ENCODE measurements at regions not wholly inside any gene's neighbourhood (a gene's known extent, or its start where the extent isn't known, plus 50 kb on each side); places are given as distances from the start of the nearest gene placed in this dataset.

DNA sequence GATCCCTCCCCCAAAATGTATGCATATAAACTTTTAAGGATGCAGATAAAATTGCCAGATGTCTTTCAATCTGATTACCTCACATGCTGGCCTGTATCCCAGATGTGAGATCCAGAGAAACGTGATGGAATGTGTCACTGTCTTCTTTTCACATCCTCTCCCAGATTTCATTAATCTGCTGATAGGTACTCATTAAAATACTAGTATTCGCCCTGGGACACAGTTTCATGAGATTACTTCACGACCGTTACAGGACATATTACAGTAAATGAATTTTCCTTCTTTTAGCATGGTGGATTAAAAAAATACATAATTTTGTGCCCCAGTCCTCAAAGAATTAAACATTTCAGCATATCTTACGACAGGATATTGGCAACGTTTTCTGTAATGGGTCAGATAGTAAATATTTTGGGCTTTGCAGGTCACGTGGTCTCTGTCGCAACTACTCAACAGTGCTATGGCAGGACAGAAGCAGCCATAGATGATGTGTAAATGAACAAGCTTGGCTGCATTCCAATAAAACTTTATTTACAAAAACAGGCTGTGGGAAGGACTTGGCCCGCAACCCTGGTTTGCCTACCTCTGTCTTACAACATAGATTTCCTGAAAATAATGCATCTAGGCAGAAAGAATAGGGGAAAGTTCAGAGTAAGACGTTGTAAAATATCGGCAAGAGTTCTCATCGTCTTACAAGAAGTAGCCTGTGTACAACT lies 156.0 kb upstream of the DIO3 start:
- Mint-ChIP-seq H3K27ac (ENCODE audit: low read depth, unreplicated experiment) (no peak overlapping the region), H3K36me3 (ENCODE audit: insufficient read depth, unreplicated experiment) (peaks cover 7% of the 10 kb centered on the region), H3K4me1 (ENCODE audit: insufficient read depth, unreplicated experiment) (peaks cover 16% of the 10 kb centered on the region), H3K9me3 (ENCODE audit: unreplicated experiment) (no peaks in the 10 kb centered on the region), H3K27me3 (ENCODE audit: insufficient read depth, unreplicated experiment) (peaks cover 15% of the 10 kb centered on the region), H3K4me3 (ENCODE audit: unreplicated experiment) (no peak overlapping the region)
- POLR2A ChIA-PET, result no interaction called here
- CTCF ChIA-PET, result no interaction called here
- intact Hi-C loops (cut with micrococcal nuclease), result no loop called here
- TF ChIP-seq, protein P1, sequence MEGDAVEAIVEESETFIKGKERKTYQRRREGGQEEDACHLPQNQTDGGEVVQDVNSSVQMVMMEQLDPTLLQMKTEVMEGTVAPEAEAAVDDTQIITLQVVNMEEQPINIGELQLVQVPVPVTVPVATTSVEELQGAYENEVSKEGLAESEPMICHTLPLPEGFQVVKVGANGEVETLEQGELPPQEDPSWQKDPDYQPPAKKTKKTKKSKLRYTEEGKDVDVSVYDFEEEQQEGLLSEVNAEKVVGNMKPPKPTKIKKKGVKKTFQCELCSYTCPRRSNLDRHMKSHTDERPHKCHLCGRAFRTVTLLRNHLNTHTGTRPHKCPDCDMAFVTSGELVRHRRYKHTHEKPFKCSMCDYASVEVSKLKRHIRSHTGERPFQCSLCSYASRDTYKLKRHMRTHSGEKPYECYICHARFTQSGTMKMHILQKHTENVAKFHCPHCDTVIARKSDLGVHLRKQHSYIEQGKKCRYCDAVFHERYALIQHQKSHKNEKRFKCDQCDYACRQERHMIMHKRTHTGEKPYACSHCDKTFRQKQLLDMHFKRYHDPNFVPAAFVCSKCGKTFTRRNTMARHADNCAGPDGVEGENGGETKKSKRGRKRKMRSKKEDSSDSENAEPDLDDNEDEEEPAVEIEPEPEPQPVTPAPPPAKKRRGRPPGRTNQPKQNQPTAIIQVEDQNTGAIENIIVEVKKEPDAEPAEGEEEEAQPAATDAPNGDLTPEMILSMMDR (IDR thresholded peaks at IDR 0.05; ENCODE audit: unreplicated experiment), result no peak
- peak; percentile 91 for DNase-seq (ENCODE audit: unreplicated experiment)
- no TSS peak for BruUV-seq (replicated peaks)

DNA sequence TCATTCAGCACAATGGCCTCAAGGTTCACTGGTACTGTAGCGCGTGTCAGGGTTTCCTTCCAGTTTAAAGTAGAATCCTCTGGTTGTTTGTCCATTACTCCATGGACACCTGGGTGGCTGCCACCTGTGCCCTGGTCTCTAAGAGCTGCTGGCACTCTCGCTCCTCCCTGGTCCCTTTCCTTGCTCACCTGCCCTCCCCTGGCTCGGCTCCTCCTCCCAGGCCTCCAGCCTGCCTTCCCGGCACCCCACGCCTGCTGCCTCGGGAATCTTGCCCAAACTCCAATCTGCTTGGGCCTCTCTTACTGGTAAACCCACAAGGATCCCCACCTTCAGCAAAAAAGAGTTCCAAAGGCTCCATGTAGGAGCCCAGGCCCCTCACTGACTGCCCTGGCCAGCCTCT lies 154.4 kb upstream of the DIO3 start:
- DNase-seq (ENCODE audit: unreplicated experiment), result no peak
- peaks cover 15% of the 10 kb centered on the region for H3K27me3 Mint-ChIP-seq (ENCODE audit: insufficient read depth, unreplicated experiment)
- intact Hi-C loops (cut with micrococcal nuclease), result no loop called here
- ChIA-PET POLR2A (no interaction called here), CTCF (no interaction called here)
- TF ChIP-seq, protein P1 (IDR thresholded peaks at IDR 0.05; ENCODE audit: unreplicated experiment), result no peak
- H3K4me3 Mint-ChIP-seq (ENCODE audit: unreplicated experiment), result no peak overlapping the region
- no peak overlapping the region for H3K27ac Mint-ChIP-seq (ENCODE audit: low read depth, unreplicated experiment)
- no peaks in the 10 kb centered on the region for H3K9me3 Mint-ChIP-seq (ENCODE audit: unreplicated experiment)
- H3K4me1 Mint-ChIP-seq (ENCODE audit: insufficient read depth, unreplicated experiment), result peaks cover 8% of the 10 kb centered on the region
- peaks cover 7% of the 10 kb centered on the region for H3K36me3 Mint-ChIP-seq (ENCODE audit: insufficient read depth, unreplicated experiment)
- no TSS peak for BruUV-seq (replicated peaks)

DNA sequence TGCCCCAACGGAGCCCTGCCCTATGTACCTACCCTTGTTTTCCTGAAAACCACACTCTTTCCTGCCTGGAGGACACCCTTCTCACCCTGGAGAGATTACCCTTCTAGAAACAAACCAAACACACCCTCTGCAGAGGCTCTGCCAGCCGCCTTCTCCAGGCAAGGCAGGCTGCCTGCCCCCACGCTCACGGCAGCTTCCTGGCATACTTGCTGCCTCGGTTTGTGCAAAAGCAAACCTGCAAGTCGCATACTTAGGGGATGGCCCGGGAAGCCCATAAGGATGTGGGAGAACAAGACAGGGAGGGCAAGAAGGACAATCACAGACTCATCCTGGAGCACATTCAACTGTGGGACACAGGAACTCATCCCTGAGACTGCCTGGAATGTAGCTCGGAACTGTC lies 154.0 kb upstream of the DIO3 start:
- no peak overlapping the region for H3K27ac Mint-ChIP-seq (ENCODE audit: low read depth, unreplicated experiment)
- POLR2A ChIA-PET, result no interaction called here
- no TSS peak for BruUV-seq (replicated peaks)

DNA sequence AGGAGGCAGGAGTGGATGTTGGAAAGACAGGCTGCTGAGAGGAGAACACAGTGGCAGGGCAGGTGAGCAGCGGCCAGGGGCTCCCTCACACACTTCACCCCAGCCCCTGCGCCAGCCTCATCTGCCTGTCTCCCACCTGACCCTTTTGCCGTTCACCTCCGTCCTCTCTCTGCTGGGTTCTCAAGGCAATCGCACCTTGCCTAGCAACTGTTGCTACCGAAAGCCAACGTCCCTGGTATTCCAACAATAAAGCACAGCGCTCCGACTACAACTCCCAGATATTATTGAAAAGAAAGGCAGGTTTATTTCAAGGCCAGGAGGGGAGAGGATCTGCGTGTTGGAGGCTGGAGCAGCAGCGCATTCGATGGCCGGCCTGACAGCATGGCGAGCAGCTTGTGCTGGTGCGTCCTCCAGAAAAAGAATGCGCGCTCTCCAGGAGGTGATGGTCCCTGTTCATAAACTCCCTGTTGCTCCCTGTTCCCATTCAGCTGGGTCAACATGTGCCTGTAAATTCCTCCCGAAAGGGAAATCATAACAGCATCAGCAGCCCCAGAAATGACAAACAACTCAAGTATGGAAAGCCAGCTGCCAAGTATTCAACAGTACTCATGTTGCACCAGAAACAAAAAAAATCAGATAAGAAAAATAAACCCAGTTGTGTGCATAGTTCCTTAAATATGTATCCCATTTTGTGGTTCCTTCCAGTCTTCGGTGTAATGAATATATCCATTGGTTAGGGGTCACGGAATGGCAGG lies 153.0 kb upstream of the DIO3 start:
- CTCF ChIA-PET, result no interaction called here
- DNase-seq (ENCODE audit: unreplicated experiment), result peak; percentile 9
- H3K27me3 Mint-ChIP-seq (ENCODE audit: insufficient read depth, unreplicated experiment), result peaks cover 18% of the 10 kb centered on the region
- no peak overlapping the region for H3K27ac Mint-ChIP-seq (ENCODE audit: low read depth, unreplicated experiment)
- H3K4me3 Mint-ChIP-seq (ENCODE audit: unreplicated experiment), result no peak overlapping the region
- intact Hi-C loops (cut with micrococcal nuclease), result no loop called here
- peaks cover 7% of the 10 kb centered on the region for H3K36me3 Mint-ChIP-seq (ENCODE audit: insufficient read depth, unreplicated experiment)
- POLR2A ChIA-PET, result no interaction called here
- no TSS peak for BruUV-seq (replicated peaks)
- H3K4me1 Mint-ChIP-seq (ENCODE audit: insufficient read depth, unreplicated experiment), result peaks cover 14% of the 10 kb centered on the region
- H3K9me3 Mint-ChIP-seq (ENCODE audit: unreplicated experiment), result no peaks in the 10 kb centered on the region
- TF ChIP-seq, protein P1 (IDR thresholded peaks at IDR 0.05; ENCODE audit: unreplicated experiment), result no peak

More for the DNA sequence above, 154.0 kb upstream of the DIO3 start:
- intact Hi-C loops (cut with micrococcal nuclease), result no loop called here
- Mint-ChIP-seq H3K4me3 (ENCODE audit: unreplicated experiment) (no peak overlapping the region), H3K9me3 (ENCODE audit: unreplicated experiment) (no peaks in the 10 kb centered on the region), H3K36me3 (ENCODE audit: insufficient read depth, unreplicated experiment) (peaks cover 7% of the 10 kb centered on the region), H3K27me3 (ENCODE audit: insufficient read depth, unreplicated experiment) (peaks cover 15% of the 10 kb centered on the region), H3K4me1 (ENCODE audit: insufficient read depth, unreplicated experiment) (peaks cover 8% of the 10 kb centered on the region)
- TF ChIP-seq, protein P1 (IDR thresholded peaks at IDR 0.05; ENCODE audit: unreplicated experiment), result no peak
- no peak for DNase-seq (ENCODE audit: unreplicated experiment)
- CTCF ChIA-PET, result no interaction called here
